ENCODE measurements at regions not wholly inside any gene's neighbourhood (a gene's known extent, or its start where the extent isn't known, plus 50 kb on each side); places are given as distances from the start of the nearest gene placed in this dataset.

DNA sequence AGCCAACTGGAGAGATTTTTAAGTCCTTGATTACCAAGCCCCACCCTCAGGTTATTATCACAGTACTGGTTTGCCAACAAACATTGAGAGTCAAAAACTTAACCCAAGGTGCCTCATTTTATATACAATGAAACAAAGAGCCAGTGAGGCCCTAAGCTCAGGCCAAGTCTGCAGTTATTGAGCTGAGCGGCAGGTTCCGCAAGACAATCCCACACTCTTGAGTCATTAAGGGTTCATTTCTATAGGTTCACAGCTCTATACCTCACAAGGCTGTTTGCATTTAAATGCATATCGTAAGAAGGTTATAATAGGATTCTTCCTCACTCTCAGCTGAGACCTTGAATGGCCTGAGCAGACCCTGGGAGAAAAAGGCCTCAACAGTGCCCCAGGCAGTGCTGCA is 268.4 kb upstream of the RGPD4 start:
- Histone ChIP-seq H3K27me3 (ENCODE audit: control insufficient read depth in 2 of 2, insufficient read depth in 2 of 2, low read length in 2 of 2) (no peaks in the 10 kb centered on the region), H3K4me3 (replicated peaks in 1 of 3; ENCODE audit: low read depth in 2 of 3, low read length in 3 of 3) (no peak overlapping the region), H3K36me3 (replicated peaks in 1 of 2; ENCODE audit: control insufficient read depth in 1 of 2, insufficient read depth in 2 of 2, low read length in 2 of 2) (no peaks in the 10 kb centered on the region), H3K79me2 (ENCODE audit: insufficient read depth, low read length) (no peaks in the 10 kb centered on the region), H4K20me1 (ENCODE audit: insufficient read depth, low read length) (no peaks in the 10 kb centered on the region), H3K9ac (ENCODE audit: insufficient read depth, low read length, poor library complexity, severe bottlenecking) (no peak overlapping the region), H3K9me3 (replicated peaks in 1 of 2; ENCODE audit: control insufficient read depth in 1 of 2, insufficient read depth in 1 of 2, low read length in 2 of 2) (peaks cover 31 to 35% of the 10 kb centered on the region in 2 donors), H3K27ac (ENCODE audit: low read depth in 1 of 2, low read length in 2 of 2) (no peak overlapping the region), H2AFZ (ENCODE audit: insufficient read depth, low read depth, low read length, poor library complexity, severe bottlenecking) (no peak overlapping the region), H3K4me1 (ENCODE audit: control insufficient read depth in 1 of 2, insufficient read depth in 2 of 2, low read length in 2 of 2) (no peaks in the 10 kb centered on the region), H3K4me2 (replicated peaks; ENCODE audit: extremely low read depth, low read length, poor library complexity, severe bottlenecking) (no peak overlapping the region)
- no peak overlapping the region for H3K27ac Mint-ChIP-seq
- intact Hi-C loops (cut with micrococcal nuclease), result no loop called here
- H3K9me3 Mint-ChIP-seq, result peaks cover 5 to 27% (median 14%) of the 10 kb centered on the region in 7 donors
- WGBS (ENCODE audit: insufficient coverage), result no CpG with 5 or more reads among the region's 3 CpGs
- H3K4me3 Mint-ChIP-seq, result no peak overlapping the region
- H3K27me3 Mint-ChIP-seq (ENCODE audit: low read depth in 3 of 3), result peaks cover 0 to 3% (median 2%) of the 10 kb centered on the region in 3 donors
- H3K36me3 Mint-ChIP-seq, result no peaks in the 10 kb centered on the region
- TF ChIP-seq, protein P1, sequence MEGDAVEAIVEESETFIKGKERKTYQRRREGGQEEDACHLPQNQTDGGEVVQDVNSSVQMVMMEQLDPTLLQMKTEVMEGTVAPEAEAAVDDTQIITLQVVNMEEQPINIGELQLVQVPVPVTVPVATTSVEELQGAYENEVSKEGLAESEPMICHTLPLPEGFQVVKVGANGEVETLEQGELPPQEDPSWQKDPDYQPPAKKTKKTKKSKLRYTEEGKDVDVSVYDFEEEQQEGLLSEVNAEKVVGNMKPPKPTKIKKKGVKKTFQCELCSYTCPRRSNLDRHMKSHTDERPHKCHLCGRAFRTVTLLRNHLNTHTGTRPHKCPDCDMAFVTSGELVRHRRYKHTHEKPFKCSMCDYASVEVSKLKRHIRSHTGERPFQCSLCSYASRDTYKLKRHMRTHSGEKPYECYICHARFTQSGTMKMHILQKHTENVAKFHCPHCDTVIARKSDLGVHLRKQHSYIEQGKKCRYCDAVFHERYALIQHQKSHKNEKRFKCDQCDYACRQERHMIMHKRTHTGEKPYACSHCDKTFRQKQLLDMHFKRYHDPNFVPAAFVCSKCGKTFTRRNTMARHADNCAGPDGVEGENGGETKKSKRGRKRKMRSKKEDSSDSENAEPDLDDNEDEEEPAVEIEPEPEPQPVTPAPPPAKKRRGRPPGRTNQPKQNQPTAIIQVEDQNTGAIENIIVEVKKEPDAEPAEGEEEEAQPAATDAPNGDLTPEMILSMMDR (IDR thresholded peaks at IDR 0.05), result no peak
- no peaks in the 10 kb centered on the region for H3K4me1 Mint-ChIP-seq
- DNase-seq, result no peak

DNA sequence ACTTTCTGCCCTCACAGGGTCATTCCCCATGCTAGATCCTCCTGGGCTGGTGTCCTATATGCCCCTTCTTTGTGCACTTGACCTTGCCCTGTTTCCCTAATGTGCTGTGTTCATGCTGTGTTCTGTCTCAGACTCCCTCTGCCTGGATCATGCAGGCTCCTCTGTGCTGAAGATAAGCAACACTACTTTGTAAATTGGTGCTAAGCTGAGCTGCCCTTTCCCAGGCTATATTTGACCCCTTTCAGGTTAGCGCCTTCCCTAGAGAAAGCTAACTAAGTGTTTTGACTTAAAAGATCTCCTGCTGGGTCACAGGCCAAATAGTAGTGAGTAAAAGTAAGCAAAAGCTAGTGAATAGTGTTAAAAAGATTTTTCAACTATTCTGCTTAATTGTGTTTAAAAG is 257.2 kb upstream of the RGPD4 start:
- WGBS (ENCODE audit: insufficient coverage), result no CpG with 5 or more reads among the region's 1 CpG
- Histone ChIP-seq H3K27ac (ENCODE audit: low read depth in 1 of 2, low read length in 2 of 2) (no peak overlapping the region), H3K36me3 (replicated peaks in 1 of 2; ENCODE audit: control insufficient read depth in 1 of 2, insufficient read depth in 2 of 2, low read length in 2 of 2) (no peaks in the 10 kb centered on the region), H3K4me3 (replicated peaks in 1 of 3; ENCODE audit: low read depth in 2 of 3, low read length in 3 of 3) (no peak overlapping the region), H3K79me2 (ENCODE audit: insufficient read depth, low read length) (no peaks in the 10 kb centered on the region), H4K20me1 (ENCODE audit: insufficient read depth, low read length) (no peaks in the 10 kb centered on the region), H3K27me3 (ENCODE audit: control insufficient read depth in 2 of 2, insufficient read depth in 2 of 2, low read length in 2 of 2) (no peaks in the 10 kb centered on the region), H3K9ac (ENCODE audit: insufficient read depth, low read length, poor library complexity, severe bottlenecking) (no peak overlapping the region), H3K4me2 (replicated peaks; ENCODE audit: extremely low read depth, low read length, poor library complexity, severe bottlenecking) (no peak overlapping the region), H3K4me1 (ENCODE audit: control insufficient read depth in 1 of 2, insufficient read depth in 2 of 2, low read length in 2 of 2) (no peaks in the 10 kb centered on the region), H3K9me3 (replicated peaks in 1 of 2; ENCODE audit: control insufficient read depth in 1 of 2, insufficient read depth in 1 of 2, low read length in 2 of 2) (no peaks in the 10 kb centered on the region), H2AFZ (ENCODE audit: insufficient read depth, low read depth, low read length, poor library complexity, severe bottlenecking) (no peak overlapping the region)
- Mint-ChIP-seq H3K9me3 (peaks cover 0 to 9% (median 0%) of the 10 kb centered on the region in 7 donors), H3K4me1 (no peaks in the 10 kb centered on the region), H3K4me3 (no peak overlapping the region), H3K27ac (no peak overlapping the region), H3K36me3 (no peaks in the 10 kb centered on the region), H3K27me3 (ENCODE audit: low read depth in 3 of 3) (peaks cover 0 to 2% (median 0%) of the 10 kb centered on the region in 3 donors)
- intact Hi-C loops (cut with micrococcal nuclease), result no loop called here
- TF ChIP-seq, protein P1 (IDR thresholded peaks at IDR 0.05), result no peak
- no peak for DNase-seq

Data from CD14-positive monocyte (primary cell).